ENCODE measurements at regions not wholly inside any gene's neighbourhood (a gene's known extent, or its start where the extent isn't known, plus 50 kb on each side); places are given as distances from the start of the nearest gene placed in this dataset.

DNA sequence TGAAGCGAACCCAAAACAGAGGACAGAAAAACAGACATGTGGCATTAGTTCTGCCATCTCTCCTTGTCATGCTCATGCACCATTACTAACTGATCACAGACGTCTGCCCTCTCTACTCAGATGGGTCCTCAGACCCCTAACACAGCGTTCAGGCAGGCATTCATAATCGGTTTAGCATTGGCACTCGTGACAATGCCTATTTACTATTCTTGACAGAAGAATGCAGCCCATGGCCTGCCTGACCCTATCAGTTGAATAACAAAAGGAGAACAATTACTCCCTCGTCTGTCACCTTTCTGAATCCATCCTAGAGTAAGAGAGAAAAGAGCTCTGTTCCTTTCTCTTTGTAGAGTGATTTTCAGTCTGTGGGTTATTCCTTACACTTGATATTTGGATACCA is 194.6 kb upstream of the PHYHIPL start:
- no peaks in the 10 kb centered on the region for H3K9me3 ChIP-seq (ENCODE audit: low read length)
- no peaks in the 10 kb centered on the region for H4K20me1 ChIP-seq (ENCODE audit: insufficient read depth)
- H3K9me2 ChIP-seq (ENCODE audit: insufficient read depth, low read length) = no peaks in the 10 kb centered on the region
- no peak overlapping the region for H3K27ac ChIP-seq (ENCODE audit: low read length)
- no peak overlapping the region for H3K9ac ChIP-seq (ENCODE audit: low read length)
- H3K4me2 ChIP-seq (ENCODE audit: low read length) = no peak overlapping the region
- H3K36me3 ChIP-seq (ENCODE audit: insufficient read depth, low read length) = no peaks in the 10 kb centered on the region
- TF ChIP-seq POLR2AphosphoS5 (IDR thresholded peaks at IDR 0.05) = no peak
- peak; percentile 33 for TF ChIP-seq EP300 (conservative IDR thresholded peaks at IDR 0.05; ENCODE audit: poor library complexity, severe bottlenecking)
- no peak overlapping the region for H3K4me3 ChIP-seq (ENCODE audit: low read length)
- no peak overlapping the region for H2AFZ ChIP-seq (ENCODE audit: low read depth, low read length)
- no peaks in the 10 kb centered on the region for H3K79me2 ChIP-seq (replicated peaks; ENCODE audit: insufficient read depth, low read length)
- H3K27me3 ChIP-seq (ENCODE audit: insufficient read depth, low read depth, low read length) = no peaks in the 10 kb centered on the region
- no peaks in the 10 kb centered on the region for H3F3A ChIP-seq (ENCODE audit: insufficient read depth, low read length, poor library complexity, severe bottlenecking)

DNA sequence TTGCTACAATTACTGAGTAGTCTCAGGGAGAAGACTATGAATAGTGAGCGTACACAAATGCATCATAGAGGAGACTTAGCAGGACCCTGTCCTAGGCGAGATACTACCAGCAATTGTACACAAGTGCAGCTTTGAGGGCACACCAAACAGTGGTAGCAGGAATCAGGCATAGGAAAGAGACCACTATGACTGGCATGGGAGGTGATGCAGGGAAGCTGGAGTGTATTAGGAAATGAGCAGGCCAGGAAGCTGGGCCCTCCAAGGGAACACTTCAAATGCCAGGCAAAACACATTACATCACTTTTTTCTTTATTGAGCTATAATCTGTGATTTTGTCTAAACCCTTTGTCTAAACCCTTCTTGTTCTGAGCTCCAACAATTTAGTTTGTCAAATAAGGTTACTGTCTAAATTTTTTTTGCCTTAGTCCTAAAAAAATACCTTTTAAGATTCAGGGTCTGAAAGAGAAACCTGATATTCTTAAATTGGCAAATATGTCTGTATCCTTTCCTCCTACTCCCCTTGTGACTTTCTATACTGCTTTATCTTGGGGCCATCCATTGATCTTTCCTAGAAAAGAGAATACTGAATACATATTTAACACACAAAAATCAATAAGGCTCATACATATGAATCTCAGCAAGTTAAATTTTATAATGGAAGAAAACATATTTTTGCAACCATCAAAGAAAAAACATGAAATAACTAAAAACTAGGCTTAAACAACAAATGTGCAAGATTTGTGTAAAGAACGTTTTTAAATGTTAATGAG is 193.8 kb upstream of the PHYHIPL start:
- Histone ChIP-seq H3K9me2 (ENCODE audit: insufficient read depth, low read length) (no peaks in the 10 kb centered on the region), H3K9ac (ENCODE audit: low read length) (no peak overlapping the region), H4K20me1 (ENCODE audit: insufficient read depth) (no peaks in the 10 kb centered on the region), H3K79me2 (replicated peaks; ENCODE audit: insufficient read depth, low read length) (no peaks in the 10 kb centered on the region), H3K27me3 (ENCODE audit: insufficient read depth, low read depth, low read length) (no peaks in the 10 kb centered on the region), H3F3A (ENCODE audit: insufficient read depth, low read length, poor library complexity, severe bottlenecking) (no peaks in the 10 kb centered on the region), H3K27ac (ENCODE audit: low read length) (no peak overlapping the region), H3K9me3 (ENCODE audit: low read length) (no peaks in the 10 kb centered on the region), H2AFZ (ENCODE audit: low read depth, low read length) (no peak overlapping the region), H3K4me2 (ENCODE audit: low read length) (no peak overlapping the region), H3K4me3 (ENCODE audit: low read length) (no peak overlapping the region), H3K36me3 (ENCODE audit: insufficient read depth, low read length) (no peaks in the 10 kb centered on the region)
- TF ChIP-seq, protein P1, sequence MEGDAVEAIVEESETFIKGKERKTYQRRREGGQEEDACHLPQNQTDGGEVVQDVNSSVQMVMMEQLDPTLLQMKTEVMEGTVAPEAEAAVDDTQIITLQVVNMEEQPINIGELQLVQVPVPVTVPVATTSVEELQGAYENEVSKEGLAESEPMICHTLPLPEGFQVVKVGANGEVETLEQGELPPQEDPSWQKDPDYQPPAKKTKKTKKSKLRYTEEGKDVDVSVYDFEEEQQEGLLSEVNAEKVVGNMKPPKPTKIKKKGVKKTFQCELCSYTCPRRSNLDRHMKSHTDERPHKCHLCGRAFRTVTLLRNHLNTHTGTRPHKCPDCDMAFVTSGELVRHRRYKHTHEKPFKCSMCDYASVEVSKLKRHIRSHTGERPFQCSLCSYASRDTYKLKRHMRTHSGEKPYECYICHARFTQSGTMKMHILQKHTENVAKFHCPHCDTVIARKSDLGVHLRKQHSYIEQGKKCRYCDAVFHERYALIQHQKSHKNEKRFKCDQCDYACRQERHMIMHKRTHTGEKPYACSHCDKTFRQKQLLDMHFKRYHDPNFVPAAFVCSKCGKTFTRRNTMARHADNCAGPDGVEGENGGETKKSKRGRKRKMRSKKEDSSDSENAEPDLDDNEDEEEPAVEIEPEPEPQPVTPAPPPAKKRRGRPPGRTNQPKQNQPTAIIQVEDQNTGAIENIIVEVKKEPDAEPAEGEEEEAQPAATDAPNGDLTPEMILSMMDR (IDR thresholded peaks at IDR 0.05; ENCODE audit: poor library complexity, severe bottlenecking) = no peak
- TF ChIP-seq EP300 (conservative IDR thresholded peaks at IDR 0.05; ENCODE audit: poor library complexity, severe bottlenecking) = no peak
- TF ChIP-seq, protein P2, sequence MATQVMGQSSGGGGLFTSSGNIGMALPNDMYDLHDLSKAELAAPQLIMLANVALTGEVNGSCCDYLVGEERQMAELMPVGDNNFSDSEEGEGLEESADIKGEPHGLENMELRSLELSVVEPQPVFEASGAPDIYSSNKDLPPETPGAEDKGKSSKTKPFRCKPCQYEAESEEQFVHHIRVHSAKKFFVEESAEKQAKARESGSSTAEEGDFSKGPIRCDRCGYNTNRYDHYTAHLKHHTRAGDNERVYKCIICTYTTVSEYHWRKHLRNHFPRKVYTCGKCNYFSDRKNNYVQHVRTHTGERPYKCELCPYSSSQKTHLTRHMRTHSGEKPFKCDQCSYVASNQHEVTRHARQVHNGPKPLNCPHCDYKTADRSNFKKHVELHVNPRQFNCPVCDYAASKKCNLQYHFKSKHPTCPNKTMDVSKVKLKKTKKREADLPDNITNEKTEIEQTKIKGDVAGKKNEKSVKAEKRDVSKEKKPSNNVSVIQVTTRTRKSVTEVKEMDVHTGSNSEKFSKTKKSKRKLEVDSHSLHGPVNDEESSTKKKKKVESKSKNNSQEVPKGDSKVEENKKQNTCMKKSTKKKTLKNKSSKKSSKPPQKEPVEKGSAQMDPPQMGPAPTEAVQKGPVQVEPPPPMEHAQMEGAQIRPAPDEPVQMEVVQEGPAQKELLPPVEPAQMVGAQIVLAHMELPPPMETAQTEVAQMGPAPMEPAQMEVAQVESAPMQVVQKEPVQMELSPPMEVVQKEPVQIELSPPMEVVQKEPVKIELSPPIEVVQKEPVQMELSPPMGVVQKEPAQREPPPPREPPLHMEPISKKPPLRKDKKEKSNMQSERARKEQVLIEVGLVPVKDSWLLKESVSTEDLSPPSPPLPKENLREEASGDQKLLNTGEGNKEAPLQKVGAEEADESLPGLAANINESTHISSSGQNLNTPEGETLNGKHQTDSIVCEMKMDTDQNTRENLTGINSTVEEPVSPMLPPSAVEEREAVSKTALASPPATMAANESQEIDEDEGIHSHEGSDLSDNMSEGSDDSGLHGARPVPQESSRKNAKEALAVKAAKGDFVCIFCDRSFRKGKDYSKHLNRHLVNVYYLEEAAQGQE (IDR thresholded peaks at IDR 0.05; ENCODE audit: borderline replicate concordance) = no peak
- TF ChIP-seq POLR2AphosphoS5 (IDR thresholded peaks at IDR 0.05) = no peak

GRCh38 chr10:58985216-58985615 is 191.2 kb upstream of the PHYHIPL start:
- no peaks in the 10 kb centered on the region for H3F3A ChIP-seq (ENCODE audit: insufficient read depth, low read length, poor library complexity, severe bottlenecking)
- no peaks in the 10 kb centered on the region for H3K27me3 ChIP-seq (ENCODE audit: insufficient read depth, low read depth, low read length)
- H3K4me3 ChIP-seq (ENCODE audit: low read length) = no peak overlapping the region
- H3K4me2 ChIP-seq (ENCODE audit: low read length) = no peak overlapping the region
- no peaks in the 10 kb centered on the region for H3K9me3 ChIP-seq (ENCODE audit: low read length)
- no peaks in the 10 kb centered on the region for H3K36me3 ChIP-seq (ENCODE audit: insufficient read depth, low read length)
- TF ChIP-seq POLR2AphosphoS5 (IDR thresholded peaks at IDR 0.05) (no peak), SMC3 (conservative IDR thresholded peaks at IDR 0.05; ENCODE audit: poor library complexity) (no peak), RAD21 (conservative IDR thresholded peaks at IDR 0.05) (no peak), EP300 (conservative IDR thresholded peaks at IDR 0.05; ENCODE audit: poor library complexity, severe bottlenecking) (no peak), MXI1 (conservative IDR thresholded peaks at IDR 0.05; ENCODE audit: poor library complexity, severe bottlenecking) (no peak), EZH2 (IDR thresholded peaks at IDR 0.05; ENCODE audit: borderline replicate concordance, insufficient read depth, low read length, poor library complexity, severe bottlenecking) (no peak), TAF1 (IDR thresholded peaks at IDR 0.05; ENCODE audit: low read depth) (no peak)
- TF ChIP-seq, protein P1 (IDR thresholded peaks at IDR 0.05; ENCODE audit: poor library complexity, severe bottlenecking) = no peak
- TF ChIP-seq, protein P2 (IDR thresholded peaks at IDR 0.05; ENCODE audit: borderline replicate concordance) = no peak
- H3K9ac ChIP-seq (ENCODE audit: low read length) = no peak overlapping the region
- no peaks in the 10 kb centered on the region for H3K9me2 ChIP-seq (ENCODE audit: insufficient read depth, low read length)
- H2AFZ ChIP-seq (ENCODE audit: low read depth, low read length) = no peak overlapping the region
- no peak overlapping the region for H3K27ac ChIP-seq (ENCODE audit: low read length)
- no peaks in the 10 kb centered on the region for H4K20me1 ChIP-seq (ENCODE audit: insufficient read depth)
- H3K79me2 ChIP-seq (replicated peaks; ENCODE audit: insufficient read depth, low read length) = no peaks in the 10 kb centered on the region
